Stimulated activated CD4-positive, alpha-beta T cell treated with anti-CD3 and anti-CD28 coated beads, Interleukin-4, amount 100 ng/mL, for 24 hours (primary cell): ENCODE measurements at regions not wholly inside any gene's neighbourhood (a gene's known extent, or its start where the extent isn't known, plus 50 kb on each side); places are given as distances from the start of the nearest gene placed in this dataset.
"Not testable (repeated sequence)": the region's sequence is repeated elsewhere in the genome, so short reads cannot be mapped to it uniquely, and the experiment has no call there.

Experiments used
- DNase-seq: peaks from one replicate; pipeline ENCODE4 v3.0.0-alpha.2; 2020

- DNase-seq: no peak
These were observed 285.0 kb downstream of the KCNJ2 start for GRCh38 chr17:70454377-70454776.

- no peak for DNase-seq
These were observed 285.6 kb downstream of the KCNJ2 start for GRCh38 chr17:70454908-70455307.

- DNase-seq: no peak
These were observed 295.7 kb downstream of the KCNJ2 start for GRCh38 chr17:70464995-70465394.

GRCh38 chr17:70468661-70469060 lies 299.3 kb downstream of the KCNJ2 start:
- DNase-seq: no peak

- DNase-seq: no peak
These were observed 303.7 kb downstream of the KCNJ2 start for GRCh38 chr17:70473049-70473448.

- DNase-seq: no peak
These were observed 307.0 kb downstream of the KCNJ2 start for GRCh38 chr17:70476368-70476767.

GRCh38 chr17:70478902-70479301 lies 309.6 kb downstream of the KCNJ2 start:
- no peak for DNase-seq

GRCh38 chr17:70479779-70480178 lies 310.4 kb downstream of the KCNJ2 start:
- DNase-seq: no peak

- no peak for DNase-seq
These were observed 314.3 kb downstream of the KCNJ2 start for GRCh38 chr17:70483624-70484023.

- no peak for DNase-seq
These were observed 314.7 kb downstream of the KCNJ2 start for GRCh38 chr17:70484050-70484449.

- no peak for DNase-seq
These were observed 315.2 kb downstream of the KCNJ2 start for GRCh38 chr17:70484496-70484895.

- no peak for DNase-seq
These were observed 323.0 kb downstream of the KCNJ2 start for GRCh38 chr17:70492368-70492767.

- no peak for DNase-seq
These were observed 324.0 kb downstream of the KCNJ2 start for GRCh38 chr17:70493277-70493874.

- no peak for DNase-seq
These were observed 329.3 kb downstream of the KCNJ2 start for GRCh38 chr17:70498631-70499030.

- no peak for DNase-seq
These were observed 329.9 kb downstream of the KCNJ2 start for GRCh38 chr17:70499067-70499786.

- DNase-seq: no peak
These were observed 334.1 kb downstream of the KCNJ2 start for GRCh38 chr17:70503449-70503848.

- no peak for DNase-seq
These were observed 341.0 kb downstream of the KCNJ2 start for GRCh38 chr17:70510288-70510687.

GRCh38 chr17:70517816-70518215 lies 348.5 kb downstream of the KCNJ2 start:
- no peak for DNase-seq

- DNase-seq: no peak
These were observed 350.0 kb downstream of the KCNJ2 start for GRCh38 chr17:70519300-70519699.

GRCh38 chr17:70520447-70520846 lies 351.1 kb downstream of the KCNJ2 start:
- no peak for DNase-seq

GRCh38 chr17:70520956-70521355 lies 351.6 kb downstream of the KCNJ2 start:
- no peak for DNase-seq

GRCh38 chr17:70521821-70522256 lies 352.5 kb downstream of the KCNJ2 start:
- DNase-seq: no peak

- DNase-seq: no peak
These were observed 354.1 kb downstream of the KCNJ2 start for GRCh38 chr17:70523426-70523825.

- DNase-seq: not testable (repeated sequence)
These were observed 355.7 kb downstream of the KCNJ2 start for GRCh38 chr17:70525035-70525434.

GRCh38 chr17:70525961-70526360 lies 356.6 kb downstream of the KCNJ2 start:
- DNase-seq: no peak
